Activated T-helper 2 cell treated with anti-CD3 and anti-CD28 coated beads, Interferon-gamma antibody, Interleukin-2, Interleukin-4, amounts not matched to agents 10 μg/mL and 5 μg/mL and 100 μg/mL, durations not matched to agents 14 hours and 24 hours and 36 hours (primary cell): ENCODE measurements at regions not wholly inside any gene's neighbourhood (a gene's known extent, or its start where the extent isn't known, plus 50 kb on each side); places are given as distances from the start of the nearest gene placed in this dataset.
"Not testable (repeated sequence)": the region's sequence is repeated elsewhere in the genome, so short reads cannot be mapped to it uniquely, and the experiment has no call there.

Experiments
- DNase-seq: peaks from one replicate; pipeline ENCODE4 v3.0.0; 2021; ENCODE audit warnings: low spot score
- H3K27ac Mint-ChIP-seq: one replicate; pipeline ENCODE4 v1.8.0; 2021; ENCODE audit warnings: mixed read lengths
- H3K27me3 Mint-ChIP-seq: one replicate; pipeline ENCODE4 v1.8.0; 2021; ENCODE audit warnings: low read depth, mixed read lengths
- H3K36me3 Mint-ChIP-seq: one replicate; pipeline ENCODE4 v1.8.0; 2021; ENCODE audit warnings: low read depth, mixed read lengths
- H3K4me1 Mint-ChIP-seq: one replicate; pipeline ENCODE4 v1.8.0; 2021; ENCODE audit warnings: low read depth, mixed read lengths
- H3K4me3 Mint-ChIP-seq: one replicate; pipeline ENCODE4 v1.8.0; 2021; ENCODE audit warnings: low read depth, mild to moderate bottlenecking, moderate library complexity, mixed read lengths
- H3K9me3 Mint-ChIP-seq: one replicate; pipeline ENCODE4 v1.8.0; 2021; ENCODE audit warnings: mixed read lengths
- intact Hi-C: fragments of 100-400 bp; cut with micrococcal nuclease; formaldehyde crosslinking; loops from one replicate; pipeline ENCODE4 v1.15.1; 2023

DNA sequence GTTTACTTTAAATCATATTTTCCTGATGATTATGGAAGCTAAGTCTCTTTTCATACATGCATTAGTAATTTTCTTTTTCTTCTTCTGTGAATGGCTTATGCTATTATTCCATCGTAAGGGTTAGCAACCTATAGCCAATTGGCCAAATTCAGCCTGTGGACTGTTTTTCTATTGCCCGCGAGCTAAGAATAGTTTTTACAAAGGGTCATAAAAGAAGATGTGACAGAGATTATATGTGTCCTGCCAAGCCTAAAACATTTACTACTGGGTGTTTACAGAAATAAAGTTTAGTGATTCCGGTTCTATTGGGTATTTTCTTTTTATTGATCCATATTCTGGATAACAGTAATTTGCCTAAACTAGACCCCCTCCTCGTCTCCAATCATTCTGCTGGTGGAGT, 268.8 kb upstream of the DIO3 start:
- Mint-ChIP-seq H3K9me3 (peaks cover 4% of the 10 kb centered on the region), H3K4me3 (no peak overlapping the region), H3K27ac (no peak overlapping the region), H3K27me3 (no peaks in the 10 kb centered on the region), H3K36me3 (no peaks in the 10 kb centered on the region), H3K4me1 (no peaks in the 10 kb centered on the region)
- no peak for DNase-seq
- intact Hi-C loops, result no loop called here

- no peaks in the 10 kb centered on the region for H3K36me3 Mint-ChIP-seq
- H3K27me3 Mint-ChIP-seq, result no peaks in the 10 kb centered on the region
- no peak overlapping the region for H3K27ac Mint-ChIP-seq
- H3K4me3 Mint-ChIP-seq, result no peak overlapping the region
- H3K9me3 Mint-ChIP-seq, result peaks cover 8% of the 10 kb centered on the region
- no peaks in the 10 kb centered on the region for H3K4me1 Mint-ChIP-seq
- no peak for DNase-seq
- intact Hi-C loops, result no loop called here
These were observed 267.7 kb upstream of the DIO3 start for GRCh38 chr14:101293605-101294004.

DNA sequence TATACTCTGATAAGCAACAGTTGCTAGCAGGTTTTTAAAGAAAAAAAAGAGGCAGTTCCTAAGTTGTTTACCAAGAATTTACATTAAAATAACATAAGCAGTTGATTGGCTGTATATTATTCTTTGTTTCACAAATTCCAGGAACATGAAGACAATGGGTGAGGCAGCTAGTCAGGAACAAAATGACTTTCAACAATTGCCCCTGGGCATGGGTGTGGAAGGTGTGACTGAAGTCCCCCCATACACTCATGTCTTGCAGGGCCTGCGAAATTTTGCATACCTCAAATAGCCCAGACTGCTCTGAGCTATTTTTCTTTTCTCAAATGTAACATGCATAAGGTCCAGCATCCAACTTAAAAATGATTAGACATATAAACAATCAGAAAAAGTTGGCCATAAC, 267.2 kb upstream of the DIO3 start:
- no peak overlapping the region for H3K27ac Mint-ChIP-seq
- intact Hi-C loops, result no loop called here
- peaks cover 8% of the 10 kb centered on the region for H3K9me3 Mint-ChIP-seq
- DNase-seq, result no peak
- no peak overlapping the region for H3K4me3 Mint-ChIP-seq
- no peaks in the 10 kb centered on the region for H3K4me1 Mint-ChIP-seq
- H3K36me3 Mint-ChIP-seq, result no peaks in the 10 kb centered on the region
- no peaks in the 10 kb centered on the region for H3K27me3 Mint-ChIP-seq

GRCh38 chr14:101299781-101300180, 261.5 kb upstream of the DIO3 start:
- H3K4me1 Mint-ChIP-seq, H3K36me3 Mint-ChIP-seq, DNase-seq, H3K27ac Mint-ChIP-seq, H3K9me3 Mint-ChIP-seq, intact Hi-C loops, H3K4me3 Mint-ChIP-seq: not testable (repeated sequence)
- H3K27me3 Mint-ChIP-seq, result peaks cover 13% of the 10 kb centered on the region

DNA sequence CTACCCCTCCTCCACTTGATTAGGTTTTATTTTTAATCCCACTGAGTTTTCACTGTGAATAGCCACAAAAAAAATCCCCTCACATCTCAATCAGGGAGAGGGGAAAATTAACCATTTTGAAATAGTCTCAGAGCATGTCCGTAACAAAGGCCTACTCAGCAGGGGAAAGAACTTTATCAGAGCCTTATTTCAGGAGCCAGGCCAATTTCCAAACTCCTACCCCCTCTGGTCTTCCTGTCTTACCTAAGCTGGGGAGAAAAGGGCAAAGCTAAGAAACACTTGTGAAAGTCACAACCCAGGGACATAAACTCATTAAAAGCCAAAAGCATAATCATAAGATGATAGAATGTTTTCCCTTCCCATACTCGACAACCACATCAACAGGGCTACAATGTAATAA, 260.3 kb upstream of the DIO3 start:
- intact Hi-C loops, result no loop called here
- Mint-ChIP-seq H3K4me3 (no peak overlapping the region), H3K9me3 (peaks cover 8% of the 10 kb centered on the region), H3K4me1 (no peaks in the 10 kb centered on the region), H3K27me3 (peaks cover 13% of the 10 kb centered on the region), H3K27ac (no peak overlapping the region), H3K36me3 (no peaks in the 10 kb centered on the region)
- DNase-seq, result no peak

GRCh38 chr14:101307162-101307561, 254.1 kb upstream of the DIO3 start:
- H3K36me3 Mint-ChIP-seq, H3K27me3 Mint-ChIP-seq, H3K4me3 Mint-ChIP-seq, H3K9me3 Mint-ChIP-seq, intact Hi-C loops, H3K27ac Mint-ChIP-seq, H3K4me1 Mint-ChIP-seq, DNase-seq: not testable (repeated sequence)

DNA sequence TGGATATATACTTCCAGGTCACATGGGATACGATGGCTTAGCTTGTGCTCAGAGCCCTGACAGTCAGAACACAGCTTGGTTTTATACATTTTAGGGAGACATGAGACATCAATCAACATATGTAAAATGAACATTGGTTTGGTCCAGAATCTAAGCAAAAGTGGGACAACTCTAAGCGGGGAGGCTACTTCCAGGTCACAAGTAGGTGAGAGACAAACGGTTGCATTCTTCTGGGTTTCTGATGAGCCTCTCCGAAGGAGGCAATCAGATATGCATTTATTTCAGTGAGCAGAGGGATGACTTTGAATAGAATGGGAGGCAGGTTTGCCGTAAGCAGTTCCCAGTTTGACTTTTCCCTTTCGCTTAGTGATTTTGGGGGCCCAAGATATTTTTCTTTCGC, 250.1 kb upstream of the DIO3 start:
- H3K27ac Mint-ChIP-seq, H3K4me3 Mint-ChIP-seq, DNase-seq, H3K9me3 Mint-ChIP-seq, H3K27me3 Mint-ChIP-seq, H3K4me1 Mint-ChIP-seq, intact Hi-C loops, H3K36me3 Mint-ChIP-seq: not testable (repeated sequence)

GRCh38 chr14:101313268-101313667, 248.0 kb upstream of the DIO3 start:
- no peaks in the 10 kb centered on the region for H3K27me3 Mint-ChIP-seq
- no peaks in the 10 kb centered on the region for H3K4me1 Mint-ChIP-seq
- H3K36me3 Mint-ChIP-seq, result no peaks in the 10 kb centered on the region
- H3K27ac Mint-ChIP-seq, result no peak overlapping the region
- no peak overlapping the region for H3K4me3 Mint-ChIP-seq
- no peak for DNase-seq
- H3K9me3 Mint-ChIP-seq, result peaks cover 14% of the 10 kb centered on the region
- intact Hi-C loops, result no loop called here

- Mint-ChIP-seq H3K36me3 (no peaks in the 10 kb centered on the region), H3K4me1 (no peaks in the 10 kb centered on the region), H3K27me3 (no peaks in the 10 kb centered on the region), H3K4me3 (no peak overlapping the region), H3K9me3 (peaks cover 14% of the 10 kb centered on the region), H3K27ac (no peak overlapping the region)
- DNase-seq, result no peak
- intact Hi-C loops, result no loop called here
These were observed 245.4 kb upstream of the DIO3 start for GRCh38 chr14:101315802-101316296.

DNA sequence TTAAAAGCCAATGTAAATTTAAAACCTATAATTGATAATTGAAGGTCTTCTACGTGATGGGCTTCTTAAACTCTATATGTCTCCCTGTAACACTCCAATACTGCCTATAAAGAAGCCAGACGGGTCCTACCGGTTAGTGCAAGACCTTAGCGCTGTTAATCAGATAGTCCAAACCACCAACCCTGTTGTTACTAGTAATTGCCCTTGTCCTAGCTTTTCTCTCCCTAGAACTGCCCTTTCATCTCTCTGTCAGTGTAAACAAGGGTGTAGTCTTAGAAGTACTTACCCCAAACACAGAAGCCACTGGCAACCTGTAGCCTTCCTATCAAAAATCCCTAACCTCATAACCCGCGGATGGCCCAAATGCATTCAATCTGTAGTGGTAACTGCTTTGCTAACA, 243.0 kb upstream of the DIO3 start:
- no peak for DNase-seq
- H3K4me1 Mint-ChIP-seq, result no peaks in the 10 kb centered on the region
- H3K27ac Mint-ChIP-seq, result no peak overlapping the region
- intact Hi-C loops, result no loop called here
- no peaks in the 10 kb centered on the region for H3K27me3 Mint-ChIP-seq
- no peak overlapping the region for H3K4me3 Mint-ChIP-seq
- peaks cover 17% of the 10 kb centered on the region for H3K9me3 Mint-ChIP-seq
- no peaks in the 10 kb centered on the region for H3K36me3 Mint-ChIP-seq

GRCh38 chr14:101320396-101320795, 240.9 kb upstream of the DIO3 start:
- no peaks in the 10 kb centered on the region for H3K36me3 Mint-ChIP-seq
- no peak overlapping the region for H3K4me3 Mint-ChIP-seq
- intact Hi-C loops, result no loop called here
- H3K4me1 Mint-ChIP-seq, result no peaks in the 10 kb centered on the region
- H3K27me3 Mint-ChIP-seq, result no peaks in the 10 kb centered on the region
- H3K9me3 Mint-ChIP-seq, result peaks cover 26% of the 10 kb centered on the region
- DNase-seq, result no peak
- H3K27ac Mint-ChIP-seq, result no peak overlapping the region

GRCh38 chr14:101322223-101322622, 239.1 kb upstream of the DIO3 start:
- DNase-seq, result no peak
- Mint-ChIP-seq H3K4me1 (no peaks in the 10 kb centered on the region), H3K4me3 (no peak overlapping the region), H3K9me3 (peaks cover 12% of the 10 kb centered on the region), H3K27me3 (no peaks in the 10 kb centered on the region), H3K27ac (no peak overlapping the region), H3K36me3 (no peaks in the 10 kb centered on the region)
- intact Hi-C loops, result no loop called here

GRCh38 chr14:101323111-101323510, 238.2 kb upstream of the DIO3 start:
- Mint-ChIP-seq H3K4me3 (no peak overlapping the region), H3K36me3 (no peaks in the 10 kb centered on the region), H3K4me1 (no peaks in the 10 kb centered on the region), H3K27ac (no peak overlapping the region), H3K9me3 (peaks cover 12% of the 10 kb centered on the region), H3K27me3 (no peaks in the 10 kb centered on the region)
- intact Hi-C loops, result no loop called here
- no peak for DNase-seq

- DNase-seq, H3K4me1 Mint-ChIP-seq, H3K36me3 Mint-ChIP-seq, H3K27ac Mint-ChIP-seq, H3K27me3 Mint-ChIP-seq, intact Hi-C loops, H3K4me3 Mint-ChIP-seq: not testable (repeated sequence)
- H3K9me3 Mint-ChIP-seq, result peaks cover 12% of the 10 kb centered on the region
These were observed 237.6 kb upstream of the DIO3 start for GRCh38 chr14:101323614-101324235.
